ENCODE measurements at regions not wholly inside any gene's neighbourhood (a gene's known extent, or its start where the extent isn't known, plus 50 kb on each side); places are given as distances from the start of the nearest gene placed in this dataset.

- TF ChIP-seq POLR2AphosphoS5 (IDR thresholded peaks at IDR 0.05): no peak
- TF ChIP-seq, protein P1, sequence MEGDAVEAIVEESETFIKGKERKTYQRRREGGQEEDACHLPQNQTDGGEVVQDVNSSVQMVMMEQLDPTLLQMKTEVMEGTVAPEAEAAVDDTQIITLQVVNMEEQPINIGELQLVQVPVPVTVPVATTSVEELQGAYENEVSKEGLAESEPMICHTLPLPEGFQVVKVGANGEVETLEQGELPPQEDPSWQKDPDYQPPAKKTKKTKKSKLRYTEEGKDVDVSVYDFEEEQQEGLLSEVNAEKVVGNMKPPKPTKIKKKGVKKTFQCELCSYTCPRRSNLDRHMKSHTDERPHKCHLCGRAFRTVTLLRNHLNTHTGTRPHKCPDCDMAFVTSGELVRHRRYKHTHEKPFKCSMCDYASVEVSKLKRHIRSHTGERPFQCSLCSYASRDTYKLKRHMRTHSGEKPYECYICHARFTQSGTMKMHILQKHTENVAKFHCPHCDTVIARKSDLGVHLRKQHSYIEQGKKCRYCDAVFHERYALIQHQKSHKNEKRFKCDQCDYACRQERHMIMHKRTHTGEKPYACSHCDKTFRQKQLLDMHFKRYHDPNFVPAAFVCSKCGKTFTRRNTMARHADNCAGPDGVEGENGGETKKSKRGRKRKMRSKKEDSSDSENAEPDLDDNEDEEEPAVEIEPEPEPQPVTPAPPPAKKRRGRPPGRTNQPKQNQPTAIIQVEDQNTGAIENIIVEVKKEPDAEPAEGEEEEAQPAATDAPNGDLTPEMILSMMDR (IDR thresholded peaks at IDR 0.05; ENCODE audit: poor library complexity, severe bottlenecking): no peak
- TF ChIP-seq EZH2 (IDR thresholded peaks at IDR 0.05; ENCODE audit: borderline replicate concordance, insufficient read depth, low read length, poor library complexity, severe bottlenecking): no peak
Observed at GRCh38 chr2:47236503-47237215, 60.3 kb upstream of the CALM2 start.

Data from neural cell (in vitro differentiated cells).